IMR-90 (cell line): ENCODE measurements at regions not wholly inside any gene's neighbourhood (a gene's known extent, or its start where the extent isn't known, plus 50 kb on each side); places are given as distances from the start of the nearest gene placed in this dataset.

Source experiments
- ATAC-seq: fragments of 200-7000 bp; cut with Tn5 transposase; 2 replicates; pipeline ENCODE4 v1.9.1; 2020; ENCODE audit warnings: low read depth, mild to moderate bottlenecking, moderate library complexity
- BruUV-seq: library from RNA; stranded (reverse); fragments of 400-500 nt; replicated peaks from 2 replicates; lab custom pipeline; 2021; lab: Mats Ljungman, UMichigan
- CTCF ChIA-PET: fragments of 300-600 bp; formaldehyde crosslinking; extraction: SDS; loops from one replicate; lab custom pipeline; 2021; ENCODE audit warnings: antibody characterized with exemption; lab: Yijun Ruan, JAX
- POLR2A ChIA-PET: fragments of 300-600 bp; sonication (Branson Sonifier 250); formaldehyde crosslinking; loops from one replicate; lab custom pipeline; 2022; ENCODE audit warnings: antibody characterized with exemption; ENCODE audit not compliant: unreplicated experiment; lab: Charles Lee
- DNase-seq: peaks from one replicate; pipeline ENCODE4 v3.0.0; 2013
- H2AFZ ChIP-seq: replicated peaks from 2 replicates; pipeline ENCODE3; 2013; ENCODE audit warnings: low read length, mild to moderate bottlenecking; ENCODE audit not compliant: poor library complexity
- H2AK5ac ChIP-seq: 2 replicates; pipeline ENCODE4 v1.6.1; 2013; ENCODE audit warnings: low read depth, low read length, inconsistent platforms
- H2AK9ac ChIP-seq: replicated peaks from 2 replicates; pipeline ENCODE3; 2013; ENCODE audit warnings: mild to moderate bottlenecking, low read depth, low read length, moderate library complexity; ENCODE audit not compliant: poor library complexity
- H2BK120ac ChIP-seq: 2 replicates; pipeline ENCODE4 v1.6.1; 2013; ENCODE audit warnings: low read depth, low read length, inconsistent platforms
- H2BK15ac ChIP-seq: 3 replicates; pipeline ENCODE4 v1.6.1; 2013; ENCODE audit warnings: low read depth, low read length, inconsistent platforms
- H2BK20ac ChIP-seq: 2 replicates; pipeline ENCODE4 v1.6.1; 2013; ENCODE audit warnings: low read depth, mild to moderate bottlenecking, inconsistent platforms, low read length, moderate library complexity
- H2BK5ac ChIP-seq: 2 replicates; pipeline ENCODE4 v1.6.1; 2013; ENCODE audit warnings: mild to moderate bottlenecking, low read depth, low read length, inconsistent platforms; ENCODE audit not compliant: poor library complexity, severe bottlenecking
- H3K14ac ChIP-seq: replicated peaks from 2 replicates; pipeline ENCODE4 v1.6.1; 2013; ENCODE audit warnings: low read depth, low read length, inconsistent platforms
- H3K18ac ChIP-seq: 2 replicates; pipeline ENCODE4 v1.6.1; 2013; ENCODE audit warnings: low read depth, low read length, control low read depth
- H3K23ac ChIP-seq: 2 replicates; pipeline ENCODE4 v1.6.1; 2013; ENCODE audit warnings: low read depth, low read length, inconsistent platforms
- H3K27ac ChIP-seq: 2 replicates; pipeline ENCODE4 v1.5.1; 2013; ENCODE audit warnings: mild to moderate bottlenecking, control low read depth, low read length; ENCODE audit not compliant: insufficient read depth
- H3K27me3 ChIP-seq: 2 replicates; pipeline ENCODE4 v1.6.1; 2013; ENCODE audit warnings: low read length; ENCODE audit not compliant: control insufficient read depth, insufficient read depth
- H3K36me3 ChIP-seq: 2 replicates; pipeline ENCODE4 v1.6.1; 2013; ENCODE audit warnings: low read length, mixed read lengths; ENCODE audit not compliant: control insufficient read depth, insufficient read depth
- H3K4ac ChIP-seq: 2 replicates; pipeline ENCODE4 v1.6.1; 2013; ENCODE audit warnings: low read depth, low read length, inconsistent platforms
- H3K4me1 ChIP-seq: 2 replicates; pipeline ENCODE4 v1.6.1; 2013; ENCODE audit warnings: low read length, mixed read lengths; ENCODE audit not compliant: control insufficient read depth, insufficient read depth
- H3K4me2 ChIP-seq: 2 replicates; pipeline ENCODE4 v1.6.1; 2013; ENCODE audit warnings: low read depth, mild to moderate bottlenecking, control low read depth, low read length, moderate library complexity
- H3K4me3 ChIP-seq: 2 replicates; pipeline ENCODE4 v1.5.1; 2013; ENCODE audit warnings: low read depth, mild to moderate bottlenecking, control low read depth, low read length, moderate library complexity; ENCODE audit not compliant: insufficient read depth
- H3K56ac ChIP-seq: 2 replicates; pipeline ENCODE4 v1.6.1; 2013; ENCODE audit warnings: low read length, inconsistent platforms; ENCODE audit not compliant: insufficient read depth; ENCODE audit errors: extremely low read depth
- H3K79me1 ChIP-seq, 2 experiments: 2 replicates each; pipeline ENCODE4 v1.6.1; 2013; ENCODE audit warnings: low read length in 2 of 2, inconsistent platforms in 1 of 2, low read depth in 1 of 2
- H3K9ac ChIP-seq: 2 replicates; pipeline ENCODE4 v1.6.1; 2013; ENCODE audit warnings: low read depth, low read length, control low read depth
- H3K9me1 ChIP-seq: 2 replicates; pipeline ENCODE4 v1.6.1; 2013; ENCODE audit warnings: low read length, inconsistent platforms; ENCODE audit not compliant: insufficient read depth
- H3K9me3 ChIP-seq: 2 replicates; pipeline ENCODE4 v1.6.1; 2013; ENCODE audit warnings: low read length; ENCODE audit not compliant: control insufficient read depth, insufficient read depth
- H4K20me1 ChIP-seq: 2 replicates; pipeline ENCODE4 v1.6.1; 2013; ENCODE audit warnings: low read length, inconsistent platforms; ENCODE audit not compliant: insufficient read depth
- H4K5ac ChIP-seq: 2 replicates; pipeline ENCODE4 v1.6.1; 2013; ENCODE audit warnings: mild to moderate bottlenecking, low read depth, low read length, control low read depth
- H4K8ac ChIP-seq, 2 experiments: 2 replicates each; pipeline ENCODE4 v1.6.1; 2013; ENCODE audit warnings: low read depth in 2 of 2, low read length in 2 of 2, control low read depth in 1 of 2, inconsistent platforms in 1 of 2
- H4K91ac ChIP-seq: 2 replicates; pipeline ENCODE4 v1.6.1; 2013; ENCODE audit warnings: low read depth, low read length, inconsistent platforms; ENCODE audit not compliant: insufficient read depth
- BHLHE40 ChIP-seq: fragments of 150-350 bp; IDR thresholded peaks from 2 replicates; pipeline ENCODE4 v1.6.1; 2016; ENCODE audit warnings: mild to moderate bottlenecking, low read depth, low read length
- CEBPB ChIP-seq: IDR thresholded peaks from 2 replicates; pipeline ENCODE4 v1.6.1; 2012; ENCODE audit warnings: low read depth, low read length, improper control_type of control experiment
- ELK1 ChIP-seq: fragments of 150-350 bp; IDR thresholded peaks from 2 replicates; pipeline ENCODE4 v1.6.1; 2016; ENCODE audit warnings: low read depth, mild to moderate bottlenecking, low read length, moderate library complexity, borderline replicate concordance
- FOS ChIP-seq: fragments of 150-350 bp; IDR thresholded peaks from 2 replicates; pipeline ENCODE4 v1.6.1; 2016; ENCODE audit warnings: low read depth, low read length
- MAFK ChIP-seq: IDR thresholded peaks from 2 replicates; pipeline ENCODE4 v1.6.1; 2012; ENCODE audit warnings: low read depth, low read length, improper control_type of control experiment
- MAZ ChIP-seq: IDR thresholded peaks from 2 replicates; pipeline ENCODE4 v1.6.1; 2012; ENCODE audit warnings: low read depth, mild to moderate bottlenecking, low read length, improper control_type of control experiment, moderate library complexity, borderline replicate concordance
- MXI1 ChIP-seq: IDR thresholded peaks from 2 replicates; pipeline ENCODE4 v1.6.1; 2012; ENCODE audit warnings: low read depth, mild to moderate bottlenecking, low read length, moderate library complexity, borderline replicate concordance
- NFE2L2 ChIP-seq: fragments of 150-350 bp; IDR thresholded peaks from 2 replicates; pipeline ENCODE4 v1.6.1; 2016; ENCODE audit warnings: low read depth, mild to moderate bottlenecking, low read length
- POLR2A ChIP-seq: IDR thresholded peaks from 2 replicates; pipeline ENCODE4 v1.6.1; 2012; ENCODE audit warnings: mild to moderate bottlenecking, low read depth, low read length
- RAD21 ChIP-seq: IDR thresholded peaks from 2 replicates; pipeline ENCODE4 v1.6.1; 2012; ENCODE audit warnings: low read length, improper control_type of control experiment
- RCOR1 ChIP-seq: IDR thresholded peaks from 2 replicates; pipeline ENCODE4 v1.6.1; 2012; ENCODE audit warnings: mild to moderate bottlenecking, low read length, improper control_type of control experiment; ENCODE audit not compliant: insufficient replicate concordance
- RFX5 ChIP-seq: IDR thresholded peaks from 2 replicates; pipeline ENCODE4 v1.8.0; 2012; ENCODE audit warnings: low read depth, mild to moderate bottlenecking, low read length, moderate library complexity
- SMC3 ChIP-seq: fragments of 150-350 bp; IDR thresholded peaks from 2 replicates; pipeline ENCODE4 v1.6.1; 2016; ENCODE audit warnings: low read depth, mild to moderate bottlenecking, antibody characterized with exemption, low read length, moderate library complexity
- USF2 ChIP-seq: fragments of 150-350 bp; IDR thresholded peaks from 2 replicates; pipeline ENCODE4 v1.6.1; 2017; ENCODE audit warnings: mild to moderate bottlenecking, antibody characterized with exemption, low read length, low read depth
- WGBS, 2 experiments: methylation state at CpG; one replicate each; pipeline versions ENCODE4 v1.1.5 to v1.1.7; 2013; ENCODE audit warnings: missing lambda C conversion rate in 2 of 2; ENCODE audit not compliant: insufficient read length in 1 of 2; ENCODE audit errors: extremely low coverage in 2 of 2; 5-methylcytosine and 5-hydroxymethylcytosine counted together
- dilution Hi-C: fragments of 300-500 bp; cut with HindIII; formaldehyde crosslinking; loops from one replicate; pipeline ENCODE4 v1.14.3; 2018; ENCODE audit warnings: low sequenced_read_pairs; ENCODE audit not compliant: unreplicated experiment
- in situ Hi-C: fragments of 300-500 bp; cut with MboI; formaldehyde crosslinking; loops from 3 replicates; pipeline ENCODE4 v1.14.3; 2019; ENCODE audit warnings: low sequenced_read_pairs, inconsistent platforms, mixed read lengths
- intact Hi-C: fragments of 100-400 bp; cut with micrococcal nuclease; formaldehyde crosslinking; loops from 2 replicates; pipeline ENCODE4 v1.10.0; 2022

GRCh38 chr7:22948770-22949169 is 65.2 kb downstream of the HYCC1 start:
- H3K23ac ChIP-seq: 0 out of 2 replicates have a peak overlapping the region, but pooled peaks have one; percentile 14
- CTCF ChIA-PET: no interaction called here
- no peak overlapping the region for H3K4me2 ChIP-seq

More at GRCh38 chr7:22948770-22949169, 65.2 kb downstream of the HYCC1 start:
- H3K14ac ChIP-seq: 0 out of 2 replicates have a peak overlapping the region, but pooled peaks have one; percentile 20
- no peak overlapping the region for H2AK9ac ChIP-seq
- H3K36me3 ChIP-seq: peaks cover 2% of the 10 kb centered on the region
- H2BK15ac ChIP-seq: no peak overlapping the region
- no peak overlapping the region for H4K5ac ChIP-seq
- H3K79me1 ChIP-seq: peaks cover 0 to 18% of the 10 kb centered on the region in 2 experiments; a peak in 2 of 4 replicates
- DNase-seq (no peak), ATAC-seq (no peak)
- no peaks in the 10 kb centered on the region for H3K27me3 ChIP-seq
- no peak overlapping the region for H3K4ac ChIP-seq
- no peaks in the 10 kb centered on the region; the same call in 1 of the 2 replicates for H4K20me1 ChIP-seq
- H3K4me1 ChIP-seq: peaks cover 6% of the 10 kb centered on the region; the same call in 1 of the 2 replicates
- H2BK5ac ChIP-seq: no peak overlapping the region
- H2BK120ac ChIP-seq: no peak overlapping the region
- WGBS, 2 experiments: no CpG with 5 or more reads among the region's 2 CpGs
- H3K27ac ChIP-seq: no peak overlapping the region
- no peak overlapping the region for H2BK20ac ChIP-seq
- H3K56ac ChIP-seq: no peak overlapping the region
- H2AFZ ChIP-seq: no peak overlapping the region
- in situ Hi-C loops: no loop called here
- H4K91ac ChIP-seq: no peak overlapping the region
- H3K18ac ChIP-seq: no peak overlapping the region
- no TSS peak for BruUV-seq
- H3K4me3 ChIP-seq: no peak overlapping the region
- intact Hi-C loops: loop anchor here (5.0 kb wide), 2 partner anchors 91 to 221 kb away; partner anchors contain the start of gene IL6
- H3K9ac ChIP-seq: no peak overlapping the region
- no peak overlapping the region for H4K8ac ChIP-seq
- H3K9me1 ChIP-seq: peaks cover 11% of the 10 kb centered on the region; the same call in 1 of the 2 replicates
- no peaks in the 10 kb centered on the region for H3K9me3 ChIP-seq
- dilution Hi-C loops: no loop called here
- no peak overlapping the region for H2AK5ac ChIP-seq
- POLR2A ChIA-PET: no interaction called here
- TF ChIP-seq MAZ: no peak
- no peak for TF ChIP-seq POLR2A
- TF ChIP-seq ELK1: no peak
- TF ChIP-seq SMC3: no peak
- no peak for TF ChIP-seq MAFK
- no peak for TF ChIP-seq RAD21
- no peak for TF ChIP-seq RCOR1
- no peak for TF ChIP-seq NFE2L2
- TF ChIP-seq CEBPB: no peak
- TF ChIP-seq MXI1: no peak
- TF ChIP-seq USF2: no peak
- no peak for TF ChIP-seq RFX5
- no peak for TF ChIP-seq BHLHE40
- TF ChIP-seq FOS: no peak
